GM19452 (cell line): ENCODE measurements at regions not wholly inside any gene's neighbourhood (a gene's known extent, or its start where the extent isn't known, plus 50 kb on each side); places are given as distances from the start of the nearest gene placed in this dataset.
A peak's percentile ranks its signal among the peaks of the same experiment; 100 is the strongest.
"Not testable (repeated sequence)": the region's sequence is repeated elsewhere in the genome, so short reads cannot be mapped to it uniquely, and the experiment has no call there.

Experiments
- ATAC-seq: cut with Tn5 transposase; IDR thresholded peaks from one replicate; pipeline ENCODE4 v1.9.1; 2021; ENCODE audit not compliant: unreplicated experiment

- ATAC-seq = no peak
Observed at GRCh38 chr3:124360155-124360554, 368.2 kb upstream of the ROPN1 start.

GRCh38 chr3:124360563-124360962, 368.6 kb upstream of the ROPN1 start:
- ATAC-seq = no peak

GRCh38 chr3:124361566-124361965, 368.7 kb upstream of the UMPS start:
- ATAC-seq = no peak

GRCh38 chr3:124362455-124362854, 367.8 kb upstream of the UMPS start:
- no peak for ATAC-seq

GRCh38 chr3:124363476-124363875, 366.8 kb upstream of the UMPS start:
- no peak for ATAC-seq

- ATAC-seq = no peak
Observed at GRCh38 chr3:124364317-124365020, 365.8 kb upstream of the UMPS start.

- not testable (repeated sequence) for ATAC-seq
Observed at GRCh38 chr3:124366655-124367054, 363.6 kb upstream of the UMPS start.

GRCh38 chr3:124372775-124373174, 357.5 kb upstream of the UMPS start:
- ATAC-seq = no peak

GRCh38 chr3:124373524-124373923, 356.7 kb upstream of the UMPS start:
- peak; percentile 71 for ATAC-seq

- no peak for ATAC-seq
Observed at GRCh38 chr3:124374583-124374982, 355.7 kb upstream of the UMPS start.

- ATAC-seq = no peak
Observed at GRCh38 chr3:124381575-124382333, 348.5 kb upstream of the UMPS start.

GRCh38 chr3:124383051-124383450, 347.2 kb upstream of the UMPS start:
- ATAC-seq = no peak

GRCh38 chr3:124383846-124384466, 346.3 kb upstream of the UMPS start:
- ATAC-seq = no peak

- no peak for ATAC-seq
Observed at GRCh38 chr3:124384527-124384926, 345.7 kb upstream of the UMPS start.

GRCh38 chr3:124385996-124386395, 344.3 kb upstream of the UMPS start:
- no peak for ATAC-seq

GRCh38 chr3:124386996-124387595, 343.2 kb upstream of the UMPS start:
- ATAC-seq = no peak

- ATAC-seq = no peak
Observed at GRCh38 chr3:124391774-124392173, 338.5 kb upstream of the UMPS start.

- no peak for ATAC-seq
Observed at GRCh38 chr3:124393340-124393739, 336.9 kb upstream of the UMPS start.

- no peak for ATAC-seq
Observed at GRCh38 chr3:124395162-124395561, 335.1 kb upstream of the UMPS start.

GRCh38 chr3:124395584-124396338, 334.5 kb upstream of the UMPS start:
- ATAC-seq = no peak
